Naive thymus-derived CD4-positive, alpha-beta T cell (primary cell): ENCODE measurements at regions not wholly inside any gene's neighbourhood (a gene's known extent, or its start where the extent isn't known, plus 50 kb on each side); places are given as distances from the start of the nearest gene placed in this dataset.
A peak's percentile ranks its signal among the peaks of the same experiment; 100 is the strongest.
"Not testable (repeated sequence)": the region's sequence is repeated elsewhere in the genome, so short reads cannot be mapped to it uniquely, and the experiment has no call there.

Experiments
- ATAC-seq: fragments of 150-1000 bp; cut with Tn5 transposase; 2 replicates; pipeline ENCODE4 v1.10.0; 2021; ENCODE audit warnings: mild to moderate bottlenecking, moderate library complexity
- CTCF ChIA-PET: fragments of 350-600 bp; sonication (Branson Sonifier 250); formaldehyde crosslinking; loops from one replicate; lab custom pipeline; 2021; ENCODE audit warnings: antibody characterized with exemption; lab: Charles Lee
- POLR2A ChIA-PET: fragments of 350-600 bp; sonication (Branson Sonifier 250); formaldehyde crosslinking; loops from one replicate; lab custom pipeline; 2021; ENCODE audit warnings: antibody characterized with exemption, inconsistent platforms; lab: Charles Lee
- DNase-seq, 9 donors: peaks; one replicate each; pipeline versions ENCODE4 v3.0.0 to v3.0.0-alpha.2; 2020 to 2022; ENCODE audit warnings: mixed read lengths in 1 of 9
- H3K27ac ChIP-seq: one replicate; pipeline ENCODE4 v1.7.0; 2013; ENCODE audit warnings: mild to moderate bottlenecking, low read depth, low read length, moderate library complexity
- H3K27me3 ChIP-seq, 2 donors: one replicate each; pipeline ENCODE4 v1.7.0; 2013; ENCODE audit warnings: low read length in 2 of 2, mild to moderate bottlenecking in 2 of 2, moderate library complexity in 2 of 2; ENCODE audit not compliant: control insufficient read depth in 2 of 2, insufficient read depth in 2 of 2
- H3K36me3 ChIP-seq, 3 experiments: 1 replicate in 2 of 3; 2 replicates in 1 of 3; pipeline ENCODE4 v1.7.0; 2013; ENCODE audit warnings: low read length in 3 of 3, mild to moderate bottlenecking in 3 of 3, moderate library complexity in 1 of 3; ENCODE audit not compliant: insufficient read depth in 3 of 3, control insufficient read depth in 2 of 3
- H3K4me1 ChIP-seq, 2 donors: one replicate each; pipeline ENCODE4 v1.7.0; 2013; ENCODE audit warnings: low read length in 2 of 2, mild to moderate bottlenecking in 2 of 2, moderate library complexity in 1 of 2; ENCODE audit not compliant: control insufficient read depth in 2 of 2, insufficient read depth in 2 of 2
- H3K4me3 ChIP-seq: 2 replicates; pipeline ENCODE4 v1.7.0; 2013; ENCODE audit warnings: mild to moderate bottlenecking, low read length
- H3K9me3 ChIP-seq, 3 experiments: 1 replicate in 2 of 3; 2 replicates in 1 of 3; pipeline ENCODE4 v1.7.0; 2013; ENCODE audit warnings: low read length in 3 of 3; ENCODE audit not compliant: control insufficient read depth in 2 of 3
- H3K27ac Mint-ChIP-seq, 9 donors: one replicate each; pipeline ENCODE4 v1.8.0; 2020 to 2022; ENCODE audit warnings: mixed read lengths in 9 of 9, mild to moderate bottlenecking in 8 of 9, moderate library complexity in 5 of 9, inconsistent platforms in 2 of 9
- H3K27me3 Mint-ChIP-seq, 5 donors: one replicate each; pipeline ENCODE4 v1.8.0; 2021 to 2022; ENCODE audit warnings: mixed read lengths in 5 of 5, mild to moderate bottlenecking in 1 of 5
- H3K36me3 Mint-ChIP-seq, 5 donors: one replicate each; pipeline ENCODE4 v1.8.0; 2020 to 2022; ENCODE audit warnings: mixed read lengths in 5 of 5, mild to moderate bottlenecking in 3 of 5, inconsistent platforms in 1 of 5
- H3K4me1 Mint-ChIP-seq, 7 donors: one replicate each; pipeline ENCODE4 v1.8.0; 2020 to 2022; ENCODE audit warnings: mixed read lengths in 7 of 7, mild to moderate bottlenecking in 3 of 7, inconsistent platforms in 1 of 7
- H3K4me3 Mint-ChIP-seq, 10 donors: one replicate each; pipeline ENCODE4 v1.8.0; 2020 to 2022; ENCODE audit warnings: mild to moderate bottlenecking in 10 of 10, mixed read lengths in 10 of 10, moderate library complexity in 6 of 10, inconsistent platforms in 2 of 10
- H3K9me3 Mint-ChIP-seq, 11 donors: one replicate each; pipeline ENCODE4 v1.8.0; 2020 to 2022; ENCODE audit warnings: mixed read lengths in 11 of 11, mild to moderate bottlenecking in 4 of 11, inconsistent platforms in 1 of 11, moderate library complexity in 1 of 11
- intact Hi-C, 2 donors: fragments of 100-400 bp; cut with micrococcal nuclease; formaldehyde crosslinking; loops; one replicate each; pipeline ENCODE4 v1.15.1; 2023

DNA sequence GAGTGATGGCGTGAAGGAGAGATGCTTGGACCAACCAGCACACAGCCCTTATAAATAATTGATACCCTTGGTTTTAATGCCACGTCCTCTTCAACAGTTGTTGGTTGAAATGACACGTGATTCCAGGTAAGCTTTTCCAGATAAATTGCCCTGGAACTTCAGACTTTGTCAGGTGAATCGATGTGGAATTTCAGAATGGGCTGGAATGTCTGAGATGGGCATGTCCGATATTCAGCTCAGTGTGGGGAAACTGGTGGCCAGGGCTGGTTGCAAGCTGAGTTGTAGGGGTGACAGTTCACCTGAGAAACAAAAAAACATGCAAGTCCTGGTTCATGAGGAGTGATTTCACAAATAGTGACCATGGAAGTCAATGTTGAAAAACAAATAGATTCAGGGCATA lies 104.0 kb upstream of the PRKX start:
- peaks cover 0 to 36% (median 5%) of the 10 kb centered on the region in 7 donors for H3K4me1 Mint-ChIP-seq
- ATAC-seq, H3K36me3 ChIP-seq, H3K9me3 ChIP-seq, H3K9me3 Mint-ChIP-seq, POLR2A ChIA-PET, H3K4me1 ChIP-seq, CTCF ChIA-PET, DNase-seq, intact Hi-C loops, H3K27me3 Mint-ChIP-seq, H3K4me3 ChIP-seq, H3K27me3 ChIP-seq: not testable (repeated sequence)
- H3K36me3 Mint-ChIP-seq: peaks cover 0 to 24% (median 3%) of the 10 kb centered on the region in 5 donors
- peak overlapping the region in 4 of 9 donors; percentile 45 to 97 (median 70) for H3K27ac Mint-ChIP-seq
- peak overlapping the region in 3 of 10 donors; percentile 47 to 87 (median 62) for H3K4me3 Mint-ChIP-seq
- peak overlapping the region; percentile 14 for H3K27ac ChIP-seq

DNA sequence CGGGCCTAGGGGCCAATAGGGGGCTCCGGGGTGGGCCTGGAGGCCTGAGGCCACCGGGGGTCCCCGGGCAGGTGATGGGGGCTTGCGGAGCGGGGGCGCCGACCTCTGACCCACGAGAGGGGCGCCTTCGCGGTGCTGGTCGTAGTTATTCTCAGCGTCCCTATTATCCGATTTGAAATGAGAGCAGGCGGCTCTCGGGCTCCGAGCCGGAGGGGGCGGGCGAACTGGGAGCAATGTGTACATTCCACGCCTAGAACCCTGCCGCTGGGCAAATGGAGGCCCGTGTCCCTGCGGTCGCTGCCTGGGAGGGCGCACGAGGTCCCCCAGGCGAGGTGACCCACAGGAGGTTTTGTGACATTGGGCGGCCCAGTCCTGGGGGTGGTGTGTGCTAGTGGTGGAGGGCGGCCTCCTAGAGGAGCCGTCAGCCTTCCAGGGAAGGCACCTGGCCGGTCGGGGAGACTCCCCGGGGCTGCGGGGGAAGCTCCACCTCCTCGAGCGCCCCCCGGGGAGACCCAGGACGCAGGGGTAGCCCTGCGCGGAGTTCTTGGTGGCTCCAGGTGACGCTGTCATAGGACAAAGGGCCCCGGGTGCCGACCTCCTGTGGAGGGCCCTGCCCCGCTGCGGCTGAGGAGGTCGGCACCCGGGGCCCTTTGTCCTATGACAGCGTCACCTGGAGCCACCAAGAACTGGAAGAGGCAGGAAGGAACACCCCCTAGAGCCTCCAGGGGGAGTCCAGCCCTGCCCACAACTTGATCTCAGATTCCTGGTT lies 102.6 kb upstream of the PRKX start:
- ATAC-seq: no peak
- POLR2A ChIA-PET: no interaction called here
- H3K27me3 Mint-ChIP-seq: no peaks in the 10 kb centered on the region

DNA sequence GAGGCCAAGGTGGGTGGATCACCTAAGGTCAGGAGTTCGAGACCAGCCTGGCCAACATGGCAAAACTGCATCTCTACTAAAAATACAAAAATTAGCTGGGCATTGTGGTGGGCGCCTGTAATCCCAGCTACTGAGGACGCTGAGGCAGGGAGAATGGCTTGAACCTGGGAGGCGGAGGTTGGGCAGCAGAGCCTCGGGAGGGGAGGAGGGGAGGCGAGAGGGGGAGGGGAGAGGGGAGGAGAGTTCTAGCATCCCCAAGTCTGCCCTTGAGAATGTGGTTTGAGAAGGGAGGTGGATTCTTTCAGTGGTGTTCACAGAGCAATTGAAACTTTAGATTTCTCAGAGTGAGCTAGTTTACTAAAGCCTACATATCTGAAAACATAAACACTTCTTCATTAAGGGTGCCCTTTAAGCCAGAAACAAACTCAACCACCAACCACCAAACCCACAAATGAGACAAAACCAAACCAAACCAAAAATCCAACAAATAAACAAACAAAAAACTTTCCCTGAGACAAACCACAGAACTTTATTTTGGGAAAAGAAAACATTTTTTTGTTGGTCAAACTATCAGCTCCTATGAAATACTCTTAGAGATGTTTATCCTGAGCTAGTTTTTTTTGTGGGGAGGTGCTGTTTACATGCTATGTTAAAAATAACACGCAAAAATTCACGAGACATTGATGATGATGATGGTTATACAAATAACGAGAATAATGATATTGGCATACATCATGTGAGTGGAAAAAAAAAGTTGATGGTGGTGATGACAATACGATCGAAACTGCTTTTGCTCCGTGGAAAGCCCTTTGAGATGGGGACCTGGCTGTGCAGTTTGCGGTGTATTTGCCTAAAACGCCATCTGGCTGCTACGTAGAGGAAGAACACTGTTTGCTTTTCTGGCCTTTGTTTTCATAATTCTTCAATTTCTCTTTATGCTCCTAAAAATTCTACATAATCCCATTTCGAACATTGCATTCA lies 98.2 kb upstream of the PRKX start:
- H3K4me3 Mint-ChIP-seq: peak overlapping the region in 9 of 10 donors; percentile 35 to 83 (median 57)
- ATAC-seq (no peak), DNase-seq (peak in 7 of 9 donors; percentile 35 to 71 (median 59))
- CTCF ChIA-PET: interaction anchor here (0.6 to 1.1 kb wide), 5 partner anchors 11 to 193 kb away, joined by 3 to 10 read pairs (median 4); no protein-coding TSS in a partner anchor
- POLR2A ChIA-PET: interaction anchor here (0.6 to 1.0 kb wide), 2 partner anchors 98 to 160 kb away, joined by 3 to 4 read pairs; partner anchors contain the start of gene PRKX
- peak overlapping the region; percentile 34 for H3K4me3 ChIP-seq
- no peaks in the 10 kb centered on the region for H3K36me3 ChIP-seq
- H3K4me1 Mint-ChIP-seq: peaks cover 0 to 30% (median 9%) of the 10 kb centered on the region in 7 donors
- H3K4me1 ChIP-seq: no peaks in the 10 kb centered on the region
- intact Hi-C loops: loop anchor here (1.0 kb wide), 3 partner anchors 67 to 160 kb away; no protein-coding TSS in a partner anchor
- peaks cover 0 to 3% (median 0%) of the 10 kb centered on the region in 11 donors for H3K9me3 Mint-ChIP-seq
- H3K27me3 Mint-ChIP-seq: peaks cover 5 to 29% (median 10%) of the 10 kb centered on the region in 5 donors
- H3K36me3 Mint-ChIP-seq: no peaks in the 10 kb centered on the region
- no peaks in the 10 kb centered on the region for H3K27me3 ChIP-seq
- no peak overlapping the region for H3K27ac ChIP-seq
- peak overlapping the region in 5 of 9 donors; percentile 4 to 79 (median 71) for H3K27ac Mint-ChIP-seq
- no peaks in the 10 kb centered on the region for H3K9me3 ChIP-seq

More for the DNA sequence above, 102.6 kb upstream of the PRKX start:
- Mint-ChIP-seq H3K27ac (peak overlapping the region in 8 of 9 donors; percentile 53 to 97 (median 76)), H3K4me1 (peaks cover 0 to 47% (median 15%) of the 10 kb centered on the region in 7 donors), H3K4me3 (peak overlapping the region; percentile 58 to 95 (median 84)), H3K9me3 (peaks cover 0 to 2% (median 0%) of the 10 kb centered on the region in 11 donors), H3K36me3 (peaks cover 0 to 18% (median 2%) of the 10 kb centered on the region in 5 donors)
- Histone ChIP-seq H3K27ac (peak overlapping the region; percentile 92), H3K4me3 (peak overlapping the region; percentile 61), H3K4me1 (no peaks in the 10 kb centered on the region), H3K36me3 (peaks cover 0 to 5% (median 0%) of the 10 kb centered on the region in 3 experiments), H3K9me3 (no peaks in the 10 kb centered on the region), H3K27me3 (no peaks in the 10 kb centered on the region)
- CTCF ChIA-PET: no interaction called here
- DNase-seq: peak in 8 of 9 donors; percentile 7 to 45 (median 31)
- intact Hi-C loops: no loop called here

DNA sequence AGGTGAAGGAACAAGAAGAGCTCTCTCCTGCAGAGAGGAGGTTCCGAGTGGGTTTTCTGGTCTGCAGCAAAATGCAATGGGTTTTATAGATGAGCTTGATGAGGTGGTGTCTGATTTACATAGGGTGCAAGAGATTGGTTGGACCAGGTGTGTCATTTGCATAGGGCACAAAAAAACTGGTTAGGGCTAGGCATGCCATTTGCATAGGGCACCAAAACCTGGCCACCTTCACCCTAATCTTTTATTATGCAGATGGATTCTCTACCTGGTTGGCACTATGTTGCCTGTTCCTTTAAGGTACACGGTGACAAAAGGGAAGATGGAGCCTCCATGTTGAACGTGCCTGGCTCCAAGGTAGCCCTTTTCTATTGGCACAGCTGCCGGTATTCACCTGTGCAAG lies 94.5 kb upstream of the PRKX start:
- H3K27ac ChIP-seq: no peak overlapping the region
- POLR2A ChIA-PET: no interaction called here
- CTCF ChIA-PET: no interaction called here
- Mint-ChIP-seq H3K9me3 (peaks cover 0 to 1% (median 0%) of the 10 kb centered on the region in 11 donors), H3K27ac (no peak overlapping the region), H3K4me3 (peak overlapping the region in 1 of 10 donors; percentile 30), H3K27me3 (peaks cover 5 to 47% (median 10%) of the 10 kb centered on the region in 5 donors), H3K36me3 (no peaks in the 10 kb centered on the region), H3K4me1 (peaks cover 0 to 23% (median 9%) of the 10 kb centered on the region in 7 donors)
- H3K27me3 ChIP-seq: no peaks in the 10 kb centered on the region
- no peak overlapping the region for H3K4me3 ChIP-seq
- no peaks in the 10 kb centered on the region for H3K36me3 ChIP-seq
- H3K4me1 ChIP-seq: no peaks in the 10 kb centered on the region
- H3K9me3 ChIP-seq: no peaks in the 10 kb centered on the region
- intact Hi-C loops: no loop called here
- ATAC-seq (no peak), DNase-seq (no peak)

DNA sequence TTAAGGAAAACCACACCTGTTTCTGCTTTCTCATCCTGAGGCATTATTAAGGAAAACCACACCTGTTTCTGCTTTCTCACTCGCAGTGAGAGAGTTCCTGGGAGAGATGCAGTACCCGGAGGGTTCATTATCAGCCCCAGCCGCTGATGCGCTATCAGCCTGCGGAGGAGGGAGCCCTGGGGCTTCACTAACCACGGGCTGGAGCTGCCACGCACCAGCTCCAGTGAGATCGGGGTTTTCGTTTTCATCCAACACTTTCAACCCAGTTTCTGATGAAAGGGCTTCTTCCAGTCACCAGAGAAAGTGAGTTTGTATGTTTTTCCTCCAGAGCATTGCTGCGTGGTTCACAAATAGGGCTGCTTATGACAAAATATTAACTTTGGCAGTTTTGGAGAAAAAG lies 93.2 kb upstream of the PRKX start:
- H3K9me3 Mint-ChIP-seq: peaks cover 0 to 1% (median 0%) of the 10 kb centered on the region in 11 donors
- Histone ChIP-seq H3K9me3 (no peaks in the 10 kb centered on the region), H3K4me1 (no peaks in the 10 kb centered on the region), H3K4me3 (no peak overlapping the region), H3K27me3 (no peaks in the 10 kb centered on the region), H3K27ac (no peak overlapping the region), H3K36me3 (no peaks in the 10 kb centered on the region)
- no peak for DNase-seq
- ATAC-seq: no peak
- H3K27me3 Mint-ChIP-seq: peaks cover 5 to 48% (median 10%) of the 10 kb centered on the region in 5 donors
- POLR2A ChIA-PET: no interaction called here
- intact Hi-C loops: no loop called here
- H3K4me3 Mint-ChIP-seq: no peak overlapping the region
- CTCF ChIA-PET: no interaction called here
- no peak overlapping the region for H3K27ac Mint-ChIP-seq
- H3K36me3 Mint-ChIP-seq: no peaks in the 10 kb centered on the region
- peaks cover 0 to 13% (median 3%) of the 10 kb centered on the region in 7 donors for H3K4me1 Mint-ChIP-seq

DNA sequence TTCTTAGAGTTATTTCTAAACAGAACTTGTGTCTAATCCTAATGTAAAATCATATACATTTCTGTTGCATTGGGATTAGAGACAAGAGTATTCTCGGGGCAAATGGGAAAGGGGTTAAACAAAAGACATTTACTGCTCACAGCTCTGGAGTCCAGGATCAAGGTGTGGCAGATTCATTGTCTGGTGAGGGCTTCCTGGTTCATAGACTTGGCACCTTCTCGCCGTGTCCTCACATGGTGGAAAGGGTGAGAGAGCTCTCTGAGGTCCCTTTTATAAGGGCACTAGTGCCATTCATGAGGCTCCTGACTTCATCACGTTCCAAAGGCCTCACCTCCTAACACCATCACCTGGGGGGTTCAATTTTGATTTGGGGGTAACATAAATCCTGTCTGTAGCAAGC lies 90.3 kb upstream of the PRKX start:
- no peaks in the 10 kb centered on the region for H3K4me1 ChIP-seq
- ChIA-PET CTCF (no interaction called here), POLR2A (no interaction called here)
- no peaks in the 10 kb centered on the region for H3K27me3 ChIP-seq
- Mint-ChIP-seq H3K27me3 (peaks cover 5 to 44% (median 9%) of the 10 kb centered on the region in 5 donors), H3K4me1 (peaks cover 0 to under 1% (median 0%) of the 10 kb centered on the region in 7 donors), H3K36me3 (no peaks in the 10 kb centered on the region), H3K4me3 (no peak overlapping the region), H3K27ac (no peak overlapping the region), H3K9me3 (peaks cover 0 to 1% (median 0%) of the 10 kb centered on the region in 11 donors)
- intact Hi-C loops: no loop called here
- DNase-seq (no peak), ATAC-seq (no peak)
- no peak overlapping the region for H3K4me3 ChIP-seq
- no peak overlapping the region for H3K27ac ChIP-seq
- no peaks in the 10 kb centered on the region for H3K36me3 ChIP-seq
- no peaks in the 10 kb centered on the region for H3K9me3 ChIP-seq
